HepG2 (cell line): ENCODE measurements at regions not wholly inside any gene's neighbourhood (a gene's known extent, or its start where the extent isn't known, plus 50 kb on each side); places are given as distances from the start of the nearest gene placed in this dataset.

ENCODE experiments used
- ARID2 ChIP-seq: sonication (generic); formaldehyde crosslinking; IDR thresholded peaks from 2 replicates; pipeline ENCODE4 v1.8.1; 2022; ENCODE audit warnings: mild to moderate bottlenecking, missing genetic modification reagents, borderline replicate concordance
- BCL3 ChIP-seq: sonication (generic); formaldehyde crosslinking; IDR thresholded peaks from 2 replicates; pipeline ENCODE4 v1.5.1; 2020; ENCODE audit warnings: mild to moderate bottlenecking, missing genetic modification reagents, moderate library complexity
- CTCF ChIP-seq: sonication (generic); formaldehyde crosslinking; IDR thresholded peaks from 2 replicates; pipeline ENCODE4 v1.5.0; 2020; ENCODE audit warnings: mild to moderate bottlenecking, missing genetic modification reagents, moderate library complexity
- ERF ChIP-seq: IDR thresholded peaks from 2 replicates; pipeline ENCODE4 v1.6.1; 2018; ENCODE audit warnings: missing biosample characterization, missing genetic modification reagents
- GABPB1 ChIP-seq: IDR thresholded peaks from 2 replicates; pipeline ENCODE4 v1.6.1; 2016; ENCODE audit warnings: mild to moderate bottlenecking, missing genetic modification reagents, moderate library complexity, missing compliant biosample characterization
- MBNL3 ChIP-seq: fragments of 250-450 bp; sonication (Bioruptor Pico); conservative IDR thresholded peaks from 2 replicates; pipeline ENCODE4 v1.8.0; 2022; ENCODE audit warnings: mild to moderate bottlenecking, inconsistent platforms
- MEF2D ChIP-seq: sonication (generic); formaldehyde crosslinking; IDR thresholded peaks from 2 replicates; pipeline ENCODE4 v1.5.1; 2020; ENCODE audit warnings: mild to moderate bottlenecking, missing genetic modification reagents
- NFKB2 ChIP-seq: sonication (generic); formaldehyde crosslinking; IDR thresholded peaks from 2 replicates; pipeline ENCODE4 v1.4.0; 2020; ENCODE audit warnings: missing genetic modification reagents, borderline replicate concordance
- PCBP2 ChIP-seq: fragments of 200-400 bp; formaldehyde crosslinking; optimal IDR thresholded peaks from 2 replicates; pipeline ENCODE3; 2018; ENCODE audit warnings: low read length, low read depth; ENCODE audit not compliant: poor library complexity, severe bottlenecking
- REXO4 ChIP-seq: sonication (generic); formaldehyde crosslinking; IDR thresholded peaks from 2 replicates; pipeline ENCODE4 v1.8.0; 2022; ENCODE audit warnings: missing genetic modification reagents, mild to moderate bottlenecking, borderline replicate concordance
- SP1 ChIP-seq, 2 experiments: fragments of 450-650 bp in 1 of 2; sonication (generic) in 1 of 2; formaldehyde crosslinking in 1 of 2; IDR thresholded peaks; 2 replicates each; pipeline versions ENCODE4 v1.4.0 to v1.6.1; 2016 to 2020; ENCODE audit warnings: missing genetic modification reagents in 1 of 2
- STAG1 ChIP-seq: sonication (generic); formaldehyde crosslinking; IDR thresholded peaks from 2 replicates; pipeline ENCODE4 v1.4.0; 2020; ENCODE audit warnings: missing genetic modification reagents
- ZNF232 ChIP-seq: sonication (generic); formaldehyde crosslinking; IDR thresholded peaks from 2 replicates; pipeline ENCODE4 v1.4.0; 2020; ENCODE audit warnings: missing genetic modification reagents, borderline replicate concordance
- ZNF280B ChIP-seq: sonication (generic); formaldehyde crosslinking; IDR thresholded peaks from 2 replicates; pipeline ENCODE4 v1.5.0; 2020; ENCODE audit warnings: missing genetic modification reagents, mild to moderate bottlenecking, borderline replicate concordance
- ZNF496 ChIP-seq: sonication (generic); formaldehyde crosslinking; IDR thresholded peaks from 2 replicates; pipeline ENCODE4 v1.8.1; 2023; ENCODE audit warnings: mild to moderate bottlenecking, moderate library complexity, missing genetic modification reagents; ENCODE audit not compliant: insufficient replicate concordance
- ZNF597 ChIP-seq: sonication (generic); formaldehyde crosslinking; IDR thresholded peaks from 2 replicates; pipeline ENCODE4 v1.5.0; 2020; ENCODE audit warnings: missing genetic modification reagents
- ZNF761 ChIP-seq: sonication (generic); formaldehyde crosslinking; conservative IDR thresholded peaks from 2 replicates; pipeline ENCODE4 v1.4.0; 2020; ENCODE audit warnings: mild to moderate bottlenecking, missing genetic modification reagents
- ZSCAN21 ChIP-seq: sonication (generic); formaldehyde crosslinking; IDR thresholded peaks from 2 replicates; pipeline ENCODE4 v1.8.0; 2022; ENCODE audit warnings: mild to moderate bottlenecking, missing genetic modification reagents, moderate library complexity, borderline replicate concordance
- ZSCAN9 ChIP-seq: IDR thresholded peaks from 2 replicates; pipeline ENCODE4 v1.6.1; 2016; ENCODE audit warnings: borderline replicate concordance
- TF ChIP-seq, protein P1 (sequence below): sonication (generic); formaldehyde crosslinking; conservative IDR thresholded peaks from 2 replicates; pipeline ENCODE4 v1.4.0; 2020; ENCODE audit warnings: mild to moderate bottlenecking, missing genetic modification reagents, moderate library complexity

DNA sequence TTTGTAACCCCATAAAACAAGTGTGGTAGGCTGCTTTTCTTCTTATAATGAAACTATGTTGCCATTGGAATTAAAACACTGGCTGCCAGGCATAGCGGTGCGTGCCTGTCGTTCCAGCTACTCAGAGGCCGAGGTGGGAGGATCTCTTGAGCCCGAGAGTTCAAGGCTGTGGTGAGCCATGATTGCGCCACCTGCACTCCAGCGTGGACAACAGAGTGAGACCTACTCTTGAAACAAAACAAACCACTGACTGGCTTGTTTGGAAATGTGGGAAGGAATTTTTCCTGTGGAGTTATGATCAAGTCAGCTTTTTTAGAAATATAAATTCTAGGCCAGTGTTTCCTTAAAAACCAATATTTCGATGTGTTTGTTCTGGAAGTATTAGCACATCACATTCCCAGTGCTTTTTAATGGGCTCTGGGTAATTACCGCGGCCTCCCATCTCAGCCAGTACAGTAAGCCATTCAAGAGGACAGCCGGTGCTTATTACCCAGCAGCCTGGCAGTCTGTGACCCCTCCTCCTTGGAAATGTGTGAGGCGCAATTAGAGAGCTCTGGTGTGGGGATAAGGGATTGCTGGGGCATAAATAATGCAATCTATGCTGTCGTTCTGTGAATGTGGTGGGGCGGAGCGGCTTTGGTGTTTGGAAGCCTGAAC, 58.3 kb upstream of the TRAK1 start (continued):
- TF ChIP-seq ZSCAN21 (CRISPR knock-in tag) (peak; percentile 67; the same call in 1 of the 2 replicates), CTCF (CRISPR knock-in tag) (peak; percentile 46), NFKB2 (CRISPR knock-in tag) (no peak; the same call in 1 of the 2 replicates), ZNF280B (no peak), MBNL3 (CRISPR knock-in tag) (no peak), PCBP2 (no peak), SP1 (IDR thresholded peaks at IDR 0.05) (no peak), SP1 (CRISPR knock-in tag; IDR thresholded peaks at IDR 0.05) (no peak; the same call in 1 of the 2 replicates), MEF2D (CRISPR knock-in tag) (no peak), ZSCAN9 (peak; percentile 36; the same call in 1 of the 2 replicates), ZNF597 (CRISPR knock-in tag) (no peak), ZNF761 (CRISPR knock-in tag) (no peak), ERF (CRISPR knock-in tag) (peak; percentile 83), GABPB1 (CRISPR knock-in tag) (peak; percentile 53), ARID2 (CRISPR knock-in tag) (no peak), STAG1 (peak; percentile 30; the same call in 1 of the 2 replicates), ZNF496 (CRISPR knock-in tag) (no peak), BCL3 (CRISPR knock-in tag) (no peak), REXO4 (CRISPR knock-in tag) (no peak), ZNF232 (CRISPR knock-in tag) (no peak; the same call in 1 of the 2 replicates)
- TF ChIP-seq, protein P1, sequence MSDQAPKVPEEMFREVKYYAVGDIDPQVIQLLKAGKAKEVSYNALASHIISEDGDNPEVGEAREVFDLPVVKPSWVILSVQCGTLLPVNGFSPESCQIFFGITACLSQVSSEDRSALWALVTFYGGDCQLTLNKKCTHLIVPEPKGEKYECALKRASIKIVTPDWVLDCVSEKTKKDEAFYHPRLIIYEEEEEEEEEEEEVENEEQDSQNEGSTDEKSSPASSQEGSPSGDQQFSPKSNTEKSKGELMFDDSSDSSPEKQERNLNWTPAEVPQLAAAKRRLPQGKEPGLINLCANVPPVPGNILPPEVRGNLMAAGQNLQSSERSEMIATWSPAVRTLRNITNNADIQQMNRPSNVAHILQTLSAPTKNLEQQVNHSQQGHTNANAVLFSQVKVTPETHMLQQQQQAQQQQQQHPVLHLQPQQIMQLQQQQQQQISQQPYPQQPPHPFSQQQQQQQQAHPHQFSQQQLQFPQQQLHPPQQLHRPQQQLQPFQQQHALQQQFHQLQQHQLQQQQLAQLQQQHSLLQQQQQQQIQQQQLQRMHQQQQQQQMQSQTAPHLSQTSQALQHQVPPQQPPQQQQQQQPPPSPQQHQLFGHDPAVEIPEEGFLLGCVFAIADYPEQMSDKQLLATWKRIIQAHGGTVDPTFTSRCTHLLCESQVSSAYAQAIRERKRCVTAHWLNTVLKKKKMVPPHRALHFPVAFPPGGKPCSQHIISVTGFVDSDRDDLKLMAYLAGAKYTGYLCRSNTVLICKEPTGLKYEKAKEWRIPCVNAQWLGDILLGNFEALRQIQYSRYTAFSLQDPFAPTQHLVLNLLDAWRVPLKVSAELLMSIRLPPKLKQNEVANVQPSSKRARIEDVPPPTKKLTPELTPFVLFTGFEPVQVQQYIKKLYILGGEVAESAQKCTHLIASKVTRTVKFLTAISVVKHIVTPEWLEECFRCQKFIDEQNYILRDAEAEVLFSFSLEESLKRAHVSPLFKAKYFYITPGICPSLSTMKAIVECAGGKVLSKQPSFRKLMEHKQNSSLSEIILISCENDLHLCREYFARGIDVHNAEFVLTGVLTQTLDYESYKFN (CRISPR knock-in tag): peak; percentile 88
